ENCODE measurements at regions not wholly inside any gene's neighbourhood (a gene's known extent, or its start where the extent isn't known, plus 50 kb on each side); places are given as distances from the start of the nearest gene placed in this dataset.

- no peak for DNase-seq
Observed at GRCh38 chr18:39959839-39960238, 1995.2 kb upstream of the PIK3C3 start.

- DNase-seq: no peak
Observed at GRCh38 chr18:39958876-39959275, 1996.2 kb upstream of the PIK3C3 start.

GRCh38 chr18:39952816-39953215 lies 2002.2 kb upstream of the PIK3C3 start:
- no peak for DNase-seq

- no peak for DNase-seq
Observed at GRCh38 chr18:39951142-39951720, 2003.8 kb upstream of the PIK3C3 start.

- peak; percentile 56 for DNase-seq
Observed at GRCh38 chr18:39946623-39947061, 2008.4 kb upstream of the PIK3C3 start.

- no peak for DNase-seq
Observed at GRCh38 chr18:39945076-39945475, 2010.0 kb upstream of the PIK3C3 start.

- DNase-seq: no peak
Observed at GRCh38 chr18:39942702-39943101, 2012.3 kb upstream of the PIK3C3 start.

GRCh38 chr18:39938676-39939608 lies 2016.1 kb upstream of the PIK3C3 start:
- no peak for DNase-seq

GRCh38 chr18:39935598-39935997 lies 2019.4 kb upstream of the PIK3C3 start:
- no peak for DNase-seq

- DNase-seq: no peak
Observed at GRCh38 chr18:39918847-39919246, 2036.2 kb upstream of the PIK3C3 start.

- DNase-seq: no peak
Observed at GRCh38 chr18:39913672-39914366, 2041.2 kb upstream of the PIK3C3 start.

- DNase-seq: no peak
Observed at GRCh38 chr18:39911716-39912115, 2043.3 kb upstream of the PIK3C3 start.

- no peak for DNase-seq
Observed at GRCh38 chr18:39909706-39910105, 2045.3 kb upstream of the PIK3C3 start.

- no peak for DNase-seq
Observed at GRCh38 chr18:39886136-39886535, 2068.9 kb upstream of the PIK3C3 start.

- DNase-seq: no peak
Observed at GRCh38 chr18:39872651-39873050, 2082.4 kb upstream of the PIK3C3 start.

GRCh38 chr18:39871961-39872360 lies 2083.1 kb upstream of the PIK3C3 start:
- no peak for DNase-seq

- DNase-seq: no peak
Observed at GRCh38 chr18:39870591-39870990, 2084.4 kb upstream of the PIK3C3 start.

GRCh38 chr18:39863916-39864315 lies 2091.1 kb upstream of the PIK3C3 start:
- no peak for DNase-seq

GRCh38 chr18:39862341-39862740 lies 2092.7 kb upstream of the PIK3C3 start:
- DNase-seq: no peak

- no peak for DNase-seq
Observed at GRCh38 chr18:39854291-39854690, 2100.7 kb upstream of the PIK3C3 start.

GRCh38 chr18:39846265-39846664 lies 2108.8 kb upstream of the PIK3C3 start:
- peak; percentile 93 for DNase-seq

GRCh38 chr18:39845631-39846030 lies 2109.4 kb upstream of the PIK3C3 start:
- peak; percentile 76 for DNase-seq

GRCh38 chr18:39845106-39845505 lies 2109.9 kb upstream of the PIK3C3 start:
- no peak for DNase-seq
